ENCODE measurements at regions not wholly inside any gene's neighbourhood (a gene's known extent, or its start where the extent isn't known, plus 50 kb on each side); places are given as distances from the start of the nearest gene placed in this dataset.

- H3K36me3 ChIP-seq (ENCODE audit: control insufficient read depth, insufficient read depth, low read length): no peaks in the 10 kb centered on the region
- intact Hi-C loops (cut with micrococcal nuclease; ENCODE audit: unreplicated experiment) (no loop called here), in situ Hi-C loops (cut with HindIII; ENCODE audit: low pct_unique_long_range_greater_than_20kb, low sequenced_read_pairs) (no loop called here)
- H3K4me3 ChIP-seq (ENCODE audit: low read depth in 2 of 2, low read length in 2 of 2): no peak overlapping the region
- CTCF ChIA-PET: no interaction called here
- DNase-seq (ENCODE audit: low read depth, low spot score) (no peak), ATAC-seq (no peak)
- no peaks in the 10 kb centered on the region for H3K4me1 ChIP-seq (ENCODE audit: control insufficient read depth, insufficient read depth, low read length)
- H3K27ac ChIP-seq (ENCODE audit: low read length): no peak overlapping the region
- H3K27me3 ChIP-seq (ENCODE audit: control insufficient read depth, insufficient read depth, low read length): no peaks in the 10 kb centered on the region
- no peaks in the 10 kb centered on the region for H3K9me3 ChIP-seq (ENCODE audit: control insufficient read depth, insufficient read depth, low read depth, low read length)
- BruUV-seq (replicated peaks): no TSS peak
- no peak for TF ChIP-seq TCF7L2 (IDR thresholded peaks at IDR 0.05; ENCODE audit: low read depth, low read length)
- TF ChIP-seq CTCF (IDR thresholded peaks at IDR 0.05): no peak
- no peak for TF ChIP-seq SIN3A (IDR thresholded peaks at IDR 0.05; ENCODE audit: borderline replicate concordance, insufficient read depth, low read depth, low read length)
- POLR2A ChIA-PET: no interaction called here
These were observed 131.9 kb upstream of the MTNR1B start for GRCh38 chr11:92837595-92837994.

GRCh38 chr11:92838759-92839310 lies 130.6 kb upstream of the MTNR1B start:
- Histone ChIP-seq H3K4me1 (ENCODE audit: control insufficient read depth, insufficient read depth, low read length) (no peaks in the 10 kb centered on the region), H3K36me3 (ENCODE audit: control insufficient read depth, insufficient read depth, low read length) (no peaks in the 10 kb centered on the region), H3K27ac (ENCODE audit: low read length) (no peak overlapping the region), H3K4me3 (ENCODE audit: low read depth in 2 of 2, low read length in 2 of 2) (no peak overlapping the region), H3K9me3 (ENCODE audit: control insufficient read depth, insufficient read depth, low read depth, low read length) (no peaks in the 10 kb centered on the region), H3K27me3 (ENCODE audit: control insufficient read depth, insufficient read depth, low read length) (no peaks in the 10 kb centered on the region)
- in situ Hi-C loops (cut with HindIII; ENCODE audit: low pct_unique_long_range_greater_than_20kb, low sequenced_read_pairs): no loop called here
- no peak for ATAC-seq
- no TSS peak for BruUV-seq (replicated peaks)
- ChIA-PET POLR2A (no interaction called here), CTCF (no interaction called here)
- no peak for DNase-seq (ENCODE audit: low read depth, low spot score)
- intact Hi-C loops (cut with micrococcal nuclease; ENCODE audit: unreplicated experiment): no loop called here
- TF ChIP-seq CTCF (IDR thresholded peaks at IDR 0.05): no peak
- no peak for TF ChIP-seq SIN3A (IDR thresholded peaks at IDR 0.05; ENCODE audit: borderline replicate concordance, insufficient read depth, low read depth, low read length)
- no peak for TF ChIP-seq REST (IDR thresholded peaks at IDR 0.05; ENCODE audit: insufficient read depth in 1 of 2, low read depth in 2 of 2, low read length in 1 of 2)
- TF ChIP-seq POLR2AphosphoS5 (IDR thresholded peaks at IDR 0.05; ENCODE audit: low read depth, low read length): no peak
- TF ChIP-seq TCF7L2 (IDR thresholded peaks at IDR 0.05; ENCODE audit: low read depth, low read length): no peak

Data from Panc1 (cell line).